GM23248 (cell line): ENCODE measurements at regions not wholly inside any gene's neighbourhood (a gene's known extent, or its start where the extent isn't known, plus 50 kb on each side); places are given as distances from the start of the nearest gene placed in this dataset.

Experiments
- DNase-seq: peaks from one replicate; pipeline ENCODE4 v3.0.0-alpha.2; 2015
- H2AFZ ChIP-seq: fragments of 200-600 bp; sonication (generic); 2 replicates; pipeline ENCODE4 v1.6.1; 2016; ENCODE audit warnings: antibody characterized with exemption
- H3F3A ChIP-seq: fragments of 200-600 bp; sonication (generic); 2 replicates; pipeline ENCODE4 v1.6.1; 2016; ENCODE audit warnings: mild to moderate bottlenecking, antibody characterized with exemption, mixed run types; ENCODE audit not compliant: insufficient read depth
- H3K27ac ChIP-seq: fragments of 200-600 bp; sonication (generic); 2 replicates; pipeline ENCODE4 v1.5.1; 2016; ENCODE audit warnings: mild to moderate bottlenecking
- H3K27me3 ChIP-seq: fragments of 200-600 bp; sonication (generic); replicated peaks from 2 replicates; pipeline ENCODE4 v1.6.1; 2016; ENCODE audit warnings: mild to moderate bottlenecking; ENCODE audit not compliant: insufficient read depth
- H3K36me3 ChIP-seq: fragments of 200-600 bp; sonication (generic); 2 replicates; pipeline ENCODE4 v1.6.1; 2016; ENCODE audit warnings: low read depth, mild to moderate bottlenecking
- H3K4me1 ChIP-seq: fragments of 200-600 bp; sonication (generic); 2 replicates; pipeline ENCODE4 v1.6.1; 2016; ENCODE audit warnings: mild to moderate bottlenecking; ENCODE audit not compliant: insufficient read depth
- H3K4me2 ChIP-seq: fragments of 200-600 bp; sonication (generic); one replicate; pipeline ENCODE4 v1.6.1; 2016; ENCODE audit warnings: mild to moderate bottlenecking; ENCODE audit not compliant: unreplicated experiment
- H3K4me3 ChIP-seq: fragments of 200-600 bp; sonication (generic); 2 replicates; pipeline ENCODE4 v1.5.1; 2016; ENCODE audit warnings: mild to moderate bottlenecking
- H3K79me2 ChIP-seq: fragments of 200-600 bp; sonication (generic); 2 replicates; pipeline ENCODE4 v1.6.1; 2016; ENCODE audit warnings: mild to moderate bottlenecking; ENCODE audit not compliant: insufficient read depth
- H3K9ac ChIP-seq: fragments of 200-600 bp; sonication (generic); 2 replicates; pipeline ENCODE4 v1.6.1; 2016; ENCODE audit warnings: mild to moderate bottlenecking
- H3K9me2 ChIP-seq: fragments of 200-600 bp; sonication (generic); 2 replicates; pipeline ENCODE4 v1.6.1; 2016; ENCODE audit warnings: mixed run types, mild to moderate bottlenecking, moderate library complexity; ENCODE audit not compliant: insufficient read depth
- H3K9me3 ChIP-seq: fragments of 200-600 bp; sonication (generic); one replicate; pipeline ENCODE4 v1.6.1; 2017; ENCODE audit warnings: low read depth
- H4K20me1 ChIP-seq: fragments of 200-600 bp; sonication (generic); 2 replicates; pipeline ENCODE4 v1.6.0; 2016; ENCODE audit not compliant: insufficient read depth
- EZH2 ChIP-seq: fragments of 200-600 bp; sonication (generic); IDR thresholded peaks from 2 replicates; pipeline ENCODE4 v1.6.1; 2018; ENCODE audit warnings: antibody characterized with exemption, mild to moderate bottlenecking; ENCODE audit not compliant: insufficient read depth, poor library complexity, severe bottlenecking
- EZH2phosphoT487 ChIP-seq: fragments of 200-600 bp; sonication (generic); IDR thresholded peaks from 2 replicates; pipeline ENCODE4 v1.6.1; 2018; ENCODE audit warnings: antibody characterized with exemption, moderate library complexity, mild to moderate bottlenecking, low read depth; ENCODE audit not compliant: insufficient read depth
- WGBS, 2 experiments: methylation state at CpG; one replicate each; pipeline ENCODE4 v1.1.6; 2015 to 2017; ENCODE audit warnings: low lambda C conversion rate in 2 of 2, low coverage in 1 of 2; ENCODE audit errors: missing lambda C conversion rate in 2 of 2; 5-methylcytosine and 5-hydroxymethylcytosine counted together
- in situ Hi-C: fragments of 300-500 bp; cut with MboI; formaldehyde crosslinking; loops from 2 replicates; pipeline ENCODE4 v1.15.0; 2020

GRCh38 chr2:235157746-235158482, 206.1 kb downstream of the SH3BP4 start:
- Histone ChIP-seq H3K79me2 (no peaks in the 10 kb centered on the region), H3K9ac (no peak overlapping the region), H3K9me3 (no peaks in the 10 kb centered on the region), H3K4me1 (no peaks in the 10 kb centered on the region), H3K4me2 (no peak overlapping the region), H2AFZ (no peak overlapping the region), H4K20me1 (no peaks in the 10 kb centered on the region), H3K27ac (no peak overlapping the region), H3K4me3 (no peak overlapping the region), H3K27me3 (no peaks in the 10 kb centered on the region), H3K36me3 (no peaks in the 10 kb centered on the region), H3K9me2 (no peaks in the 10 kb centered on the region), H3F3A (no peaks in the 10 kb centered on the region)
- WGBS, 2 experiments = 80 to 88% methylated on average over 9 of the region's 9 CpGs
- in situ Hi-C loops = no loop called here
- TF ChIP-seq EZH2phosphoT487 (no peak), EZH2 (no peak)
- DNase-seq = no peak

- Histone ChIP-seq H3K4me2 (no peak overlapping the region), H2AFZ (no peak overlapping the region), H4K20me1 (no peaks in the 10 kb centered on the region), H3K27me3 (no peaks in the 10 kb centered on the region), H3F3A (no peaks in the 10 kb centered on the region), H3K9me3 (no peaks in the 10 kb centered on the region), H3K4me3 (no peak overlapping the region), H3K9me2 (no peaks in the 10 kb centered on the region), H3K79me2 (no peaks in the 10 kb centered on the region), H3K27ac (no peak overlapping the region), H3K9ac (no peak overlapping the region), H3K4me1 (no peaks in the 10 kb centered on the region), H3K36me3 (no peaks in the 10 kb centered on the region)
- in situ Hi-C loops = no loop called here
- TF ChIP-seq EZH2 = no peak
- no peak for TF ChIP-seq EZH2phosphoT487
- DNase-seq = peak; percentile 27
- WGBS, 2 experiments = 37 to 41% methylated on average over 7 of the region's 7 CpGs
Measured at GRCh38 chr2:235160281-235160810, 208.5 kb downstream of the SH3BP4 start.

GRCh38 chr2:235161565-235161964, 209.7 kb downstream of the SH3BP4 start:
- TF ChIP-seq EZH2 (no peak), EZH2phosphoT487 (no peak)
- Histone ChIP-seq H3K79me2 (no peaks in the 10 kb centered on the region), H3K9ac (no peak overlapping the region), H3K9me2 (no peaks in the 10 kb centered on the region), H2AFZ (no peak overlapping the region), H3K4me3 (no peak overlapping the region), H4K20me1 (no peaks in the 10 kb centered on the region), H3K27ac (no peak overlapping the region), H3F3A (no peaks in the 10 kb centered on the region), H3K4me2 (no peak overlapping the region), H3K36me3 (no peaks in the 10 kb centered on the region), H3K4me1 (no peaks in the 10 kb centered on the region), H3K9me3 (no peaks in the 10 kb centered on the region), H3K27me3 (no peaks in the 10 kb centered on the region)
- 93 to 97% methylated on average over 8 of the region's 8 CpGs for WGBS, 2 experiments
- DNase-seq = no peak
- in situ Hi-C loops = no loop called here

GRCh38 chr2:235162082-235162836, 210.4 kb downstream of the SH3BP4 start:
- no peak overlapping the region for H3K9ac ChIP-seq
- H2AFZ ChIP-seq = no peak overlapping the region
- in situ Hi-C loops = no loop called here
- no peak overlapping the region for H3K4me3 ChIP-seq
- TF ChIP-seq EZH2 = no peak
- no peak for TF ChIP-seq EZH2phosphoT487
- no peaks in the 10 kb centered on the region for H3K79me2 ChIP-seq
- WGBS, 2 experiments = 83 to 84% methylated on average over 9 of the region's 9 CpGs
- peak; percentile 37 for DNase-seq
- no peaks in the 10 kb centered on the region for H3K9me2 ChIP-seq
- no peaks in the 10 kb centered on the region for H3K27me3 ChIP-seq
- no peaks in the 10 kb centered on the region for H3K36me3 ChIP-seq
- H3K4me1 ChIP-seq = no peaks in the 10 kb centered on the region
- no peaks in the 10 kb centered on the region for H3F3A ChIP-seq
- no peaks in the 10 kb centered on the region for H3K9me3 ChIP-seq
- no peak overlapping the region for H3K4me2 ChIP-seq
- H4K20me1 ChIP-seq = no peaks in the 10 kb centered on the region
- H3K27ac ChIP-seq = no peak overlapping the region
